ENCODE measurements at regions not wholly inside any gene's neighbourhood (a gene's known extent, or its start where the extent isn't known, plus 50 kb on each side); places are given as distances from the start of the nearest gene placed in this dataset.

DNA sequence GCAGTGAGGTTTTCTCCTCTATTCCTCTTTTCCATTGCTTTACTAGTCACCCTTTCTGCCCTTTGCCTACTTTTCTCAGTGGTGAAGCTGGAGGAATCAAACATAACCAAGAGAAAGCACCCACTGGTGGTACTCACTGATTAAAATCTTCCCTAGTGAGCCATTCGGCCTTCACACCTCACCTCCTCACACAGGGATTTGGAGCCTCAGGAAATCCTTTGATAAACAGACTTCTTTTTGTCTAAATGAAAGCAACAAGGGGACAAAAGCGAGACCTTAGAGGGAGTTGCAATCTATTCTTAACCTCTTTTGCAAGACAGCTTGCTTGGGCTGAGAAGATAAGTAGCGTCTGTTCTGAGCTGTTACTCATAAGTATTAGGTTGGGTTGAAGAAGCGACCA lies 572.6 kb downstream of the ZNF674 start:
- no peak for TF ChIP-seq EZH2 (IDR thresholded peaks at IDR 0.05; ENCODE audit: low read length)
- TF ChIP-seq, protein P1, sequence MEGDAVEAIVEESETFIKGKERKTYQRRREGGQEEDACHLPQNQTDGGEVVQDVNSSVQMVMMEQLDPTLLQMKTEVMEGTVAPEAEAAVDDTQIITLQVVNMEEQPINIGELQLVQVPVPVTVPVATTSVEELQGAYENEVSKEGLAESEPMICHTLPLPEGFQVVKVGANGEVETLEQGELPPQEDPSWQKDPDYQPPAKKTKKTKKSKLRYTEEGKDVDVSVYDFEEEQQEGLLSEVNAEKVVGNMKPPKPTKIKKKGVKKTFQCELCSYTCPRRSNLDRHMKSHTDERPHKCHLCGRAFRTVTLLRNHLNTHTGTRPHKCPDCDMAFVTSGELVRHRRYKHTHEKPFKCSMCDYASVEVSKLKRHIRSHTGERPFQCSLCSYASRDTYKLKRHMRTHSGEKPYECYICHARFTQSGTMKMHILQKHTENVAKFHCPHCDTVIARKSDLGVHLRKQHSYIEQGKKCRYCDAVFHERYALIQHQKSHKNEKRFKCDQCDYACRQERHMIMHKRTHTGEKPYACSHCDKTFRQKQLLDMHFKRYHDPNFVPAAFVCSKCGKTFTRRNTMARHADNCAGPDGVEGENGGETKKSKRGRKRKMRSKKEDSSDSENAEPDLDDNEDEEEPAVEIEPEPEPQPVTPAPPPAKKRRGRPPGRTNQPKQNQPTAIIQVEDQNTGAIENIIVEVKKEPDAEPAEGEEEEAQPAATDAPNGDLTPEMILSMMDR (optimal IDR thresholded peaks at IDR 0.05 in 1 of 3, IDR thresholded peaks at IDR 0.05 in 1 of 3, conservative IDR thresholded peaks at IDR 0.05 in 1 of 3; ENCODE audit: extremely low read depth in 1 of 3, insufficient read depth in 2 of 3, low read length in 3 of 3), result no peak
- Histone ChIP-seq H3K9ac (ENCODE audit: control insufficient read depth, extremely low read depth, insufficient read depth, low read length) (no peak overlapping the region), H3K36me3 (ENCODE audit: control insufficient read depth in 2 of 2, extremely low read depth in 1 of 2, insufficient read depth in 2 of 2, low read length in 2 of 2) (no peaks in the 10 kb centered on the region), H2AFZ (ENCODE audit: control insufficient read depth, low read length) (no peak overlapping the region), H3K9me1 (ENCODE audit: control insufficient read depth, extremely low read depth, insufficient read depth, low read length) (no peaks in the 10 kb centered on the region), H3K4me2 (ENCODE audit: control insufficient read depth, extremely low read depth, insufficient read depth, low read depth, low read length) (no peak overlapping the region), H3K9me3 (ENCODE audit: control insufficient read depth, low read depth, low read length) (no peaks in the 10 kb centered on the region), H3K27me3 (ENCODE audit: control insufficient read depth, extremely low read depth, insufficient read depth, low read length) (no peaks in the 10 kb centered on the region), H3K79me2 (ENCODE audit: control insufficient read depth, insufficient read depth, low read length) (no peaks in the 10 kb centered on the region), H3K4me3 (ENCODE audit: control insufficient read depth in 2 of 3, extremely low read depth in 1 of 3, insufficient read depth in 2 of 3, low read depth in 1 of 3, low read length in 3 of 3) (no peak overlapping the region), H3K4me1 (ENCODE audit: control insufficient read depth, extremely low read depth, insufficient read depth, low read length) (no peaks in the 10 kb centered on the region), H4K20me1 (ENCODE audit: control insufficient read depth, extremely low read depth, insufficient read depth, low read length) (no peaks in the 10 kb centered on the region), H3K27ac (ENCODE audit: control insufficient read depth, insufficient read depth, low read length) (no peak overlapping the region)
- no peak for FAIRE-seq
- dilution Hi-C loops (cut with MboI; ENCODE audit: extremely low pct_ligation_motif_present, low sequenced_read_pairs), result no loop called here
- DNase-seq (ENCODE audit: low read depth, low spot score), result no peak

DNA sequence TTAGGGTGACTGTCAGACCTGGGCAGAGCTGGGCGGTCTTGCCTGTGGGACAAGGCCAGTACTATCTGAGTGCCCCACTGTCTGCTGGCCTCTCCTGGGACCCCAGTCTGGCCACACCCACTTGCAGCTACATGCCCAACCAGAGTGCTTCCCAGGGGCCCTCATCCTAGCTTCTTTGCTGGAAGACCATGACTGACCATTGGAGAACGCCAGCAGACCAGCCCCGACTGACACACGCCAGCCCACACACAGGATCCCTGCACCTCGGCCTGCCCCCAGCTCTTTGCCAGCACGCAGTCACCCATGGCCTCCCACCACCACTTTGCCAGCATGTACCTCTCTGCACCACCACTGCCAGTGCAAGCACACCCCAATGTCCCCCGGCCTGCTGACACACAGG lies 585.7 kb downstream of the ZNF674 start:
- H3K9ac ChIP-seq (ENCODE audit: control insufficient read depth, extremely low read depth, insufficient read depth, low read length), result no peak overlapping the region
- H3K79me2 ChIP-seq (ENCODE audit: control insufficient read depth, insufficient read depth, low read length), result no peaks in the 10 kb centered on the region
- H3K4me3 ChIP-seq (ENCODE audit: control insufficient read depth in 2 of 3, extremely low read depth in 1 of 3, insufficient read depth in 2 of 3, low read depth in 1 of 3, low read length in 3 of 3), result no peak overlapping the region
- H3K36me3 ChIP-seq (ENCODE audit: control insufficient read depth in 2 of 2, extremely low read depth in 1 of 2, insufficient read depth in 2 of 2, low read length in 2 of 2), result no peaks in the 10 kb centered on the region
- H3K27me3 ChIP-seq (ENCODE audit: control insufficient read depth, extremely low read depth, insufficient read depth, low read length), result peaks cover 4% of the 10 kb centered on the region
- no peak overlapping the region for H2AFZ ChIP-seq (ENCODE audit: control insufficient read depth, low read length)
- H3K9me3 ChIP-seq (ENCODE audit: control insufficient read depth, low read depth, low read length), result no peaks in the 10 kb centered on the region
- DNase-seq (ENCODE audit: low read depth, low spot score), result no peak
- no peak overlapping the region for H3K27ac ChIP-seq (ENCODE audit: control insufficient read depth, insufficient read depth, low read length)
- dilution Hi-C loops (cut with MboI; ENCODE audit: extremely low pct_ligation_motif_present, low sequenced_read_pairs), result no loop called here
- no peaks in the 10 kb centered on the region for H3K9me1 ChIP-seq (ENCODE audit: control insufficient read depth, extremely low read depth, insufficient read depth, low read length)
- no peaks in the 10 kb centered on the region for H3K4me1 ChIP-seq (ENCODE audit: control insufficient read depth, extremely low read depth, insufficient read depth, low read length)
- FAIRE-seq, result no peak
- no peaks in the 10 kb centered on the region for H4K20me1 ChIP-seq (ENCODE audit: control insufficient read depth, extremely low read depth, insufficient read depth, low read length)
- no peak overlapping the region for H3K4me2 ChIP-seq (ENCODE audit: control insufficient read depth, extremely low read depth, insufficient read depth, low read depth, low read length)
- TF ChIP-seq, protein P1 (optimal IDR thresholded peaks at IDR 0.05 in 1 of 3, IDR thresholded peaks at IDR 0.05 in 1 of 3, conservative IDR thresholded peaks at IDR 0.05 in 1 of 3; ENCODE audit: extremely low read depth in 1 of 3, insufficient read depth in 2 of 3, low read length in 3 of 3), result no peak
- TF ChIP-seq EZH2 (IDR thresholded peaks at IDR 0.05; ENCODE audit: low read length), result no peak
